ENCODE measurements at regions not wholly inside any gene's neighbourhood (a gene's known extent, or its start where the extent isn't known, plus 50 kb on each side); places are given as distances from the start of the nearest gene placed in this dataset.

DNA sequence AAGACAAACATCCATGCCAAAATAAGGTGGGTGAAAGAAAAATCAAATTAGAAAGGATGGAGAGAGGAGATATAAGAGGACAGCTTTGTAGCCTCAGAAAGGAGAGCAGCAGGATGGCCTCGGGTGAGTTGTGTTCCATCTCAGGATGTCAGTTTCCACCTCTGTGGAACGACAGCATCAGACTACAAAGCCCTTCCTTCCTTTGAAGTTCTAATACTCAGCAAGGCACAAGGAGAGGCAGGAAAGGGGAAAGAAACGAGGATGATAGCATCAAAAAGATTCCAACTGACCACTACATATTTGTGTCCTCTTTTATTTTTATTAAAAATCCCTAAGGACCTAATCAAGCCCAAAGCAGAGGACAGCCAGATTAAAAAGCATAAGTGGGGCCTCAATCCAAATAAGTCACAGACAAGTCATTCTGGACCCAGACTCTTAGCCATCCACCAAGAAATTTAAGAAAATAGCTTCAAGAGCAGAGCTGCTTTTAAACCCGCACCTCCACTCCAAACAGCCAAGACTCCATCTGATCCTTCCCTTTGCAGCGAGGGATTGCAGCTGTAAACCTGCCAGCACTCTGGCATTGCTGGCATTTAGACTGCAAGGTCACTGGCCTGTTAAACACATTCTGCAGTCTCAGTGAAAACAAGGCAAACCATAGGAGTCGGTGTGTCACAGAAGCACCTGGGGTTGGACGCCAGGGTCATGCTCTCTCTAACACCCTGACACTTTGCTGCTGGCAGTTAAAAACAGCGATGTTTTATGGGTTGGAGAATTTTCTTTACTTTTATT, 314.5 kb upstream of the CHAC2 start:
- no peak for TF ChIP-seq POLR2A (IDR thresholded peaks at IDR 0.05)
- TF ChIP-seq, protein P1, sequence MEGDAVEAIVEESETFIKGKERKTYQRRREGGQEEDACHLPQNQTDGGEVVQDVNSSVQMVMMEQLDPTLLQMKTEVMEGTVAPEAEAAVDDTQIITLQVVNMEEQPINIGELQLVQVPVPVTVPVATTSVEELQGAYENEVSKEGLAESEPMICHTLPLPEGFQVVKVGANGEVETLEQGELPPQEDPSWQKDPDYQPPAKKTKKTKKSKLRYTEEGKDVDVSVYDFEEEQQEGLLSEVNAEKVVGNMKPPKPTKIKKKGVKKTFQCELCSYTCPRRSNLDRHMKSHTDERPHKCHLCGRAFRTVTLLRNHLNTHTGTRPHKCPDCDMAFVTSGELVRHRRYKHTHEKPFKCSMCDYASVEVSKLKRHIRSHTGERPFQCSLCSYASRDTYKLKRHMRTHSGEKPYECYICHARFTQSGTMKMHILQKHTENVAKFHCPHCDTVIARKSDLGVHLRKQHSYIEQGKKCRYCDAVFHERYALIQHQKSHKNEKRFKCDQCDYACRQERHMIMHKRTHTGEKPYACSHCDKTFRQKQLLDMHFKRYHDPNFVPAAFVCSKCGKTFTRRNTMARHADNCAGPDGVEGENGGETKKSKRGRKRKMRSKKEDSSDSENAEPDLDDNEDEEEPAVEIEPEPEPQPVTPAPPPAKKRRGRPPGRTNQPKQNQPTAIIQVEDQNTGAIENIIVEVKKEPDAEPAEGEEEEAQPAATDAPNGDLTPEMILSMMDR (IDR thresholded peaks at IDR 0.05 in 4 of 5, conservative IDR thresholded peaks at IDR 0.05 in 1 of 5): no peak

Measured in gastrocnemius medialis (tissue), 4 donors.